Right atrium auricular region (tissue), 2 donors: ENCODE measurements at regions not wholly inside any gene's neighbourhood (a gene's known extent, or its start where the extent isn't known, plus 50 kb on each side); places are given as distances from the start of the nearest gene placed in this dataset.
"Not testable (repeated sequence)": the region's sequence is repeated elsewhere in the genome, so short reads cannot be mapped to it uniquely, and the experiment has no call there.

Source experiments
- DNase-seq: peaks from one replicate; pipeline ENCODE4 v3.0.0-alpha.2; 2019; ENCODE audit warnings: low spot score
- H3K27ac ChIP-seq, 2 donors: fragments of 200-600 bp; sonication (generic); 1 replicate in 1 of 2; 2 replicates in 1 of 2; pipeline ENCODE4 v1.5.1; 2016 to 2019
- H3K27me3 ChIP-seq, 2 donors: fragments of 200-600 bp; sonication (generic); one replicate each; pipeline versions ENCODE4 v1.5.1 to v1.6.0; 2017 to 2019
- H3K36me3 ChIP-seq: fragments of 200-600 bp; sonication (generic); one replicate; pipeline ENCODE4 v1.5.1; 2016
- H3K4me1 ChIP-seq, 2 donors: fragments of 200-600 bp; sonication (generic); one replicate each; pipeline versions ENCODE4 v1.5.1 to v1.6.0; 2017 to 2019
- H3K4me3 ChIP-seq, 2 donors: fragments of 200-600 bp; sonication (generic); 1 replicate in 1 of 2; 2 replicates in 1 of 2; pipeline ENCODE4 v1.5.1; 2017 to 2019; ENCODE audit warnings: mild to moderate bottlenecking in 1 of 2, moderate library complexity in 1 of 2
- H3K9me3 ChIP-seq, 2 donors: fragments of 200-600 bp; sonication (generic); one replicate each; pipeline ENCODE4 v1.5.1; 2019
- TF ChIP-seq, protein P1 (sequence below), 2 donors: fragments of 200-600 bp; sonication (generic); IDR thresholded peaks; one replicate each; pipeline ENCODE4 v1.5.1; 2019; ENCODE audit warnings: antibody characterized with exemption in 2 of 2

DNA sequence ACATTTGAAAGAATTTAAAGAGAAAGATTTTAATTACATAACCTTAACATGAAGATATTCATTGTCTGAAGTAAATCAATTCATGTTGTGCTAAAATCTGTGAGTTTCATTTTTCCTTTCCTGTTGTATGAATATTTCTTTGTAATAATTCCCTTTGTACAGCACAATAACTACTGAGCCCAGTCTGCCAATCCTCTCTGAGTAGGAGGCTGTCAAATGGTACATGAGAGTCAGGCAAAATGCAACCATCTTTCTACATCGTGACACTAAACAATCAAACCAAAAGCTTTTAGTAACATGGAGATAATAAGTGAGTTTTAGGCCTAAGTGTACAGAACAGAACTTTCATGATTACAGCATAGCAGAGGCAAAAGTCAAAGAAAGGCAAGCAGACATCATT is 165.5 kb downstream of the PLPPR4 start:
- Histone ChIP-seq H3K27ac (no peak overlapping the region), H3K36me3 (no peaks in the 10 kb centered on the region), H3K4me1 (no peaks in the 10 kb centered on the region), H3K27me3 (no peaks in the 10 kb centered on the region), H3K9me3 (peaks cover 0 to 7% of the 10 kb centered on the region in 2 donors), H3K4me3 (no peak overlapping the region)
- TF ChIP-seq, protein P1, sequence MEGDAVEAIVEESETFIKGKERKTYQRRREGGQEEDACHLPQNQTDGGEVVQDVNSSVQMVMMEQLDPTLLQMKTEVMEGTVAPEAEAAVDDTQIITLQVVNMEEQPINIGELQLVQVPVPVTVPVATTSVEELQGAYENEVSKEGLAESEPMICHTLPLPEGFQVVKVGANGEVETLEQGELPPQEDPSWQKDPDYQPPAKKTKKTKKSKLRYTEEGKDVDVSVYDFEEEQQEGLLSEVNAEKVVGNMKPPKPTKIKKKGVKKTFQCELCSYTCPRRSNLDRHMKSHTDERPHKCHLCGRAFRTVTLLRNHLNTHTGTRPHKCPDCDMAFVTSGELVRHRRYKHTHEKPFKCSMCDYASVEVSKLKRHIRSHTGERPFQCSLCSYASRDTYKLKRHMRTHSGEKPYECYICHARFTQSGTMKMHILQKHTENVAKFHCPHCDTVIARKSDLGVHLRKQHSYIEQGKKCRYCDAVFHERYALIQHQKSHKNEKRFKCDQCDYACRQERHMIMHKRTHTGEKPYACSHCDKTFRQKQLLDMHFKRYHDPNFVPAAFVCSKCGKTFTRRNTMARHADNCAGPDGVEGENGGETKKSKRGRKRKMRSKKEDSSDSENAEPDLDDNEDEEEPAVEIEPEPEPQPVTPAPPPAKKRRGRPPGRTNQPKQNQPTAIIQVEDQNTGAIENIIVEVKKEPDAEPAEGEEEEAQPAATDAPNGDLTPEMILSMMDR (IDR thresholded peaks at IDR 0.05), result no peak
- DNase-seq, result no peak

DNA sequence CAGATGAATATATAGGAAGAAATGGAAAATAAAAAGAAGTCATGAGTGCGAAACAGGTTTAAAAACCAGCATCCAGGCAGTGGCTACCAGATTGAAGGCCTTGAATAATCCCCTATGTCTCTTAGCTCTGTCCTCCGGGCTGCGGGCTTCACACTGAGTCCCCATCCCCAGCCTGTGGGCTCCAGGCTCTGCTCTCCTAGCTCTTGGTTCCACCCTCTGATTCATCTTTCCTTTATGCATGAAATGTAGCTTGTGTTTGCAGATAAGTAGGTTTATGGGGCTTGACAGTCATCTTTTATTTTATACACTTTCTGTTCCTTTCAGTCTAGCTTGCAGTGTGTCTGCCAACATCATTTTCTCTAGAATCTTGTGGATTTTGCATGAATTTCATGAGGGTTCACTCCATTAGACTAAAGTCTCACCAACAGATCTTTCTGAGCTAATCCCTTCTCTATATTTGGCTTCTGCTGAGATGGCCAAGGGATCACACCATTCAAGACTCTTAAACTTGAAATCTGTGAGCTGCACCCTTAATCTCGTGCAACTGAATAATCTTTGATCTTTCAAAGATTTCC is 174.5 kb downstream of the PLPPR4 start:
- Histone ChIP-seq H3K9me3 (no peaks in the 10 kb centered on the region), H3K27ac (no peak overlapping the region), H3K4me1 (no peaks in the 10 kb centered on the region), H3K27me3 (no peaks in the 10 kb centered on the region), H3K4me3 (no peak overlapping the region), H3K36me3 (no peaks in the 10 kb centered on the region)
- TF ChIP-seq, protein P1 (IDR thresholded peaks at IDR 0.05), result no peak
- no peak for DNase-seq

DNA sequence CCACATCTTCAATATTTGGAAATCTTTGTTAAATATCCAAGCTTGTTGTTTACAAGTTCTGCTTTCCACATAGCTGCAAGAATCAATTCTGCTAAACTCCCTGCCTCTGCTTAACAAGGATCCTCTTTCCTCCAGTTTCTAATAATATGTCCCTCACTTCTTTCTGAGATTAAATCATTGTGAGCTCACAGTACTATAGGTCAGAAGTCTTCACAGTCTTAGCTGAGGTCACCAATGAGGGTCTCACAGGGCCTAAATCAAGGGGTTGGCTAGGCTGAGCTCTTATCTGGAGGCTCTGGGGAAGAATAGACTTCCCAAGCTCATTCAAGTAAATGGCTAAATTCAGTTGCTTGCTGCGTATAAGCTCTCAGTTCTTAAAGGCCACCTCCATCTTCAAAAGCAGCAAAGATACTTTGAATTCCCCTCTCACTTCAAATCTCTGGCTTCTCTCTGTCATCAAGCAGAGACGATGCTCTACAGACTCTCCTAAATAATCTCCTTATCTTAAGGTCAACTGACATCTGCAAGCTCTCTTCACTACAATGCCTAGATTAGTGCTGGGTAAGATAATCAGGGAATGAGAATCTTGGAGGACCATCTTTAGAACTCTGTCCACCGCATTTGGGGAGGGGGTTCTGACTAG is 175.3 kb downstream of the PLPPR4 start:
- no peaks in the 10 kb centered on the region for H3K9me3 ChIP-seq
- DNase-seq, result no peak

DNA sequence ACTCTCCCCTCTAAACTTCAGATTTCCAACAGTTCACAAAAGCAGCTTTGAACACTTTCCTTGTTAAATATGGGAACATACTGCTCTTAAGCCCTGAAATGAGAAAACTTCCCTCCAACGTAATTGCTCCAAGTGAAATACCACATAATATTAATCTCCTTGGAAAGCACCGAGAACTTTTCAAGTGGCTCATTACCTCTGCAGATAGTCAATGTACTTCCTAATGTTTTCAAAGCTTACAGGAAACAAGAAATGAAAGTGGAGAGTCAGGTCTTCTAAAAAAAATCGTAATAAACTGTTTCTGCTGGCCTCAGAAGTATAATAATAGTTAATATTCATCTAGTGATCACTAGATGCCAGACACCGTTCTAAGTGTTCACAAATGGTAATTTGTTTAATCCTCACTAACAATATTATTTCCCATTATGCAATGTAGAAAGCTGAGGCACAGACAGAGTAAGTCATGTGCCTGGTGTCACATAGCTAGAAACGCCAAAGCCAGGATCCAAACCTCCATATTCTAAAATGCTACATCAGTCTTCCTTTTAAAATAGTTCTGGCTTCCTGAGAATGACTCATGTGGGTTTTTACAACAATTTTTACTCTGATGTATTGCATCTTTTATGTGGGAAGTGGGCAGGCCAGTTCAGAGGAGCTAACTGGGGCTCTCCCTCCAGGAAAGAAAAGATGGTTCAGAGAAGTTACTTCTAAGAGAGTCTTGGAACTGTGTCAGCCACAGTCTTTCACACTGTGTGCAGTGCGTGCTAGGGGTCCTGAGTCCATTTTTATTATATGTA is 177.2 kb downstream of the PLPPR4 start:
- no peak overlapping the region for H3K27ac ChIP-seq

More for the DNA sequence above, 175.3 kb downstream of the PLPPR4 start:
- Histone ChIP-seq H3K36me3 (no peaks in the 10 kb centered on the region), H3K4me1 (no peaks in the 10 kb centered on the region), H3K4me3 (no peak overlapping the region), H3K27me3 (no peaks in the 10 kb centered on the region), H3K27ac (no peak overlapping the region)
- TF ChIP-seq, protein P1 (IDR thresholded peaks at IDR 0.05), result no peak

DNA sequence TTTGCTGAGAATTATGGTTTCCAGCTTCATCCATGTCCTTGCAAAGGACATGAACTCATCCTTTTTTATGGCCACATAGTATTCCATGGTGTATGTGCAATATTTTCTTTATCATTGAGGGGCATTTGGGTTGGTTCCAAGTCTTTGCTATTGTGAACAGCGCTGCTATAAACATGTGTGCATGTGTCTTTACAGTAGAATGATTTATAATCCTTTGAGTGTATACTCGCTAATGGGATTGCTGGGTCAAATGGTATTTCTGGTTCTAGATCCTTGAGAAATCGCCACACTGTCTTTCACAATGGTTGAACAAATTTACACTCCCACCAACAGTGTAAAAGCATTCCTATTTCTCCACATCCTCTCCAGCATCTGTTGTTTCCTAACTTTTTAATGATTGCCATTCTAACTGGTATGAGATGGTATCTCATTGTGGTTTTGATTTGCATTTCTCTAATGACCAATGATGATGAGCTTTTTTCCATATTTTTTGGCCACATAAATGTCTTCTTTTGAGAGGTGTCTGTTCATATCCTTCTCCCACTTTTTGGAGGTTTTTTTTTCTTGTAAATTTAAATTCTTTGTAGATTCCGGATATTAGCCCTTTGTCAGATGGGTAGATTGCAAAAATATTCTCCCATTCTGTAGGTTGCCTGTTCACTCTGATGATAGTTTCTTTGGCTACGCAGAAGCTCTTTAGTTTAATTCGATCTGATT is 180.1 kb downstream of the PLPPR4 start:
- not testable (repeated sequence) for H3K4me3 ChIP-seq, H3K9me3 ChIP-seq, DNase-seq, H3K27me3 ChIP-seq, H3K27ac ChIP-seq, H3K36me3 ChIP-seq, H3K4me1 ChIP-seq

More for the DNA sequence above, 177.2 kb downstream of the PLPPR4 start:
- no peak for DNase-seq
- H3K36me3 ChIP-seq, result no peaks in the 10 kb centered on the region
- no peaks in the 10 kb centered on the region for H3K4me1 ChIP-seq
- TF ChIP-seq, protein P1 (IDR thresholded peaks at IDR 0.05), result no peak
- no peak overlapping the region for H3K4me3 ChIP-seq
- H3K27me3 ChIP-seq, result no peaks in the 10 kb centered on the region
- H3K9me3 ChIP-seq, result no peaks in the 10 kb centered on the region

DNA sequence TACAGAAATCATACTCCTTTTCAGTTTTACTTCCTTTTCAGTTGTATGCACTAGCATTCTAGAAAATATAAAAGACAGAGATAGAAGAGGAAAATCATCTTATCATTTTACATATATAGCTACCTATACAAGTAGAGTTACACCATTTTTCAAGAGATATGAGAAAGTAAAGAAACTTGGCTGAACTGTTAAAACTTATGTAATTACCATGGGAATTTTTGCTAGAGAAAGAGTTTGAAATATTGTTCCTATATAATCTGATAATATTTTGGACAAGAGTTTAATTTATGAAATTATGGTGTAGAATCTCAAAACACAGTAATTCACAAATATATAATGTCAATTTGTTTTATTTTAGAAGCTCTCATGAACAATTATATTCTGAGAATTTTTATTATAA is 180.8 kb downstream of the PLPPR4 start:
- Histone ChIP-seq H3K27me3 (no peaks in the 10 kb centered on the region), H3K4me1 (peaks cover 0 to 5% of the 10 kb centered on the region in 2 donors), H3K27ac (no peak overlapping the region), H3K36me3 (no peaks in the 10 kb centered on the region), H3K9me3 (no peaks in the 10 kb centered on the region), H3K4me3 (no peak overlapping the region)
- TF ChIP-seq, protein P1 (IDR thresholded peaks at IDR 0.05), result no peak
- no peak for DNase-seq
